ENCODE measurements at regions not wholly inside any gene's neighbourhood (a gene's known extent, or its start where the extent isn't known, plus 50 kb on each side); places are given as distances from the start of the nearest gene placed in this dataset.

GRCh38 chr5:24135536-24135935, 509.2 kb downstream of the CDH10 start:
- TF ChIP-seq CTCF (conservative IDR thresholded peaks at IDR 0.05 in 1 of 2, IDR thresholded peaks at IDR 0.05 in 1 of 2; ENCODE audit: extremely low read depth in 1 of 2, insufficient read depth in 1 of 2, low read depth in 1 of 2, low read length in 2 of 2) (no peak), EZH2 (IDR thresholded peaks at IDR 0.05; ENCODE audit: borderline replicate concordance, low read length) (no peak)

Data from mammary epithelial cell (primary cell).